DMS79 (cell line): ENCODE measurements at regions not wholly inside any gene's neighbourhood (a gene's known extent, or its start where the extent isn't known, plus 50 kb on each side); places are given as distances from the start of the nearest gene placed in this dataset.

Experiments used
- DNase-seq: peaks from one replicate; lab custom pipeline; 2025; lab: John Stamatoyannopoulos, UW

- no peak for DNase-seq
Measured at GRCh38 chr2:217065695-217066405, 206.0 kb upstream of the TNP1 start.

- DNase-seq = no peak
Measured at GRCh38 chr2:217065012-217065290, 205.1 kb upstream of the TNP1 start.

- no peak for DNase-seq
Measured at GRCh38 chr2:217064234-217065011, 204.6 kb upstream of the TNP1 start.

GRCh38 chr2:217063238-217063755 lies 203.4 kb upstream of the TNP1 start:
- no peak for DNase-seq

GRCh38 chr2:217062768-217063167 lies 202.9 kb upstream of the TNP1 start:
- no peak for DNase-seq

GRCh38 chr2:217061916-217062505 lies 202.1 kb upstream of the TNP1 start:
- DNase-seq = no peak

GRCh38 chr2:217060951-217061547 lies 201.2 kb upstream of the TNP1 start:
- DNase-seq = no peak

- DNase-seq = no peak
Measured at GRCh38 chr2:217060516-217060915, 200.7 kb upstream of the TNP1 start.

- no peak for DNase-seq
Measured at GRCh38 chr2:217058791-217059755, 199.2 kb upstream of the TNP1 start.

GRCh38 chr2:217057773-217058172 lies 197.9 kb upstream of the TNP1 start:
- DNase-seq = no peak

- DNase-seq = no peak
Measured at GRCh38 chr2:217055624-217056023, 195.8 kb upstream of the TNP1 start.

- peak; percentile 5 for DNase-seq
Measured at GRCh38 chr2:217054791-217055190, 194.9 kb upstream of the TNP1 start.

GRCh38 chr2:217052856-217053577 lies 193.2 kb upstream of the TNP1 start:
- DNase-seq = no peak

- DNase-seq = no peak
Measured at GRCh38 chr2:217051416-217051815, 191.6 kb upstream of the TNP1 start.

GRCh38 chr2:217049956-217050355 lies 190.1 kb upstream of the TNP1 start:
- DNase-seq = no peak

- DNase-seq = no peak
Measured at GRCh38 chr2:217049422-217049821, 189.6 kb upstream of the TNP1 start.

GRCh38 chr2:217048730-217049129 lies 188.9 kb upstream of the TNP1 start:
- no peak for DNase-seq

GRCh38 chr2:217047631-217048030 lies 187.8 kb upstream of the TNP1 start:
- DNase-seq = no peak

- DNase-seq = no peak
Measured at GRCh38 chr2:217047209-217047608, 187.3 kb upstream of the TNP1 start.

- DNase-seq = no peak
Measured at GRCh38 chr2:217045700-217046475, 186.0 kb upstream of the TNP1 start.
